ENCODE measurements at regions not wholly inside any gene's neighbourhood (a gene's known extent, or its start where the extent isn't known, plus 50 kb on each side); places are given as distances from the start of the nearest gene placed in this dataset.

GRCh38 chr16:35440875-35441274, 1981.5 kb downstream of the TP53TG3F start:
- no peak overlapping the region for H3K9ac ChIP-seq
- H4K20me1 ChIP-seq (ENCODE audit: insufficient read depth), result no peaks in the 10 kb centered on the region
- H2AFZ ChIP-seq (ENCODE audit: low read depth), result no peak overlapping the region
- no peak for TF ChIP-seq CTCF (conservative IDR thresholded peaks at IDR 0.05; ENCODE audit: low read depth, low read length)
- H3K79me2 ChIP-seq (ENCODE audit: insufficient read depth, low read depth), result no peaks in the 10 kb centered on the region
- no peaks in the 10 kb centered on the region for H3K27me3 ChIP-seq (ENCODE audit: insufficient read depth, low read depth)
- H3K36me3 ChIP-seq (ENCODE audit: insufficient read depth), result no peaks in the 10 kb centered on the region
- H3K4me1 ChIP-seq (ENCODE audit: low read depth, poor library complexity, severe bottlenecking), result no peaks in the 10 kb centered on the region
- no peak overlapping the region for H3K27ac ChIP-seq
- H3K4me3 ChIP-seq (IDR thresholded peaks at IDR 0.05; ENCODE audit: insufficient read depth, low read depth, low read length), result no peak overlapping the region
- H3K4me2 ChIP-seq, result no peak overlapping the region

GRCh38 chr16:35447010-35447558, 1987.7 kb downstream of the TP53TG3F start:
- no peak overlapping the region for H3K4me2 ChIP-seq
- H3K9ac ChIP-seq, result no peak overlapping the region
- no peak overlapping the region for H2AFZ ChIP-seq (ENCODE audit: low read depth)
- no peaks in the 10 kb centered on the region for H3K79me2 ChIP-seq (ENCODE audit: insufficient read depth, low read depth)
- H4K20me1 ChIP-seq (ENCODE audit: insufficient read depth), result no peaks in the 10 kb centered on the region
- H3K4me1 ChIP-seq (ENCODE audit: low read depth, poor library complexity, severe bottlenecking), result no peaks in the 10 kb centered on the region
- no peaks in the 10 kb centered on the region for H3K36me3 ChIP-seq (ENCODE audit: insufficient read depth)
- no peak overlapping the region for H3K27ac ChIP-seq
- no peaks in the 10 kb centered on the region for H3K27me3 ChIP-seq (ENCODE audit: insufficient read depth, low read depth)
- no peak for TF ChIP-seq CTCF (conservative IDR thresholded peaks at IDR 0.05; ENCODE audit: low read depth, low read length)
- H3K4me3 ChIP-seq (IDR thresholded peaks at IDR 0.05; ENCODE audit: insufficient read depth, low read depth, low read length), result no peak overlapping the region

GRCh38 chr16:35449663-35450062, 1990.3 kb downstream of the TP53TG3F start:
- TF ChIP-seq CTCF (conservative IDR thresholded peaks at IDR 0.05; ENCODE audit: low read depth, low read length), result no peak
- no peak overlapping the region for H3K27ac ChIP-seq
- no peaks in the 10 kb centered on the region for H3K36me3 ChIP-seq (ENCODE audit: insufficient read depth)

GRCh38 chr16:35450648-35451047, 1991.2 kb downstream of the TP53TG3F start:
- TF ChIP-seq CTCF (conservative IDR thresholded peaks at IDR 0.05; ENCODE audit: low read depth, low read length), result no peak
- H2AFZ ChIP-seq (ENCODE audit: low read depth), result no peak overlapping the region
- no peak overlapping the region for H3K4me2 ChIP-seq
- no peaks in the 10 kb centered on the region for H3K36me3 ChIP-seq (ENCODE audit: insufficient read depth)
- no peaks in the 10 kb centered on the region for H3K4me1 ChIP-seq (ENCODE audit: low read depth, poor library complexity, severe bottlenecking)
- no peaks in the 10 kb centered on the region for H4K20me1 ChIP-seq (ENCODE audit: insufficient read depth)
- no peaks in the 10 kb centered on the region for H3K79me2 ChIP-seq (ENCODE audit: insufficient read depth, low read depth)
- H3K4me3 ChIP-seq (IDR thresholded peaks at IDR 0.05; ENCODE audit: insufficient read depth, low read depth, low read length), result no peak overlapping the region
- H3K27ac ChIP-seq, result no peak overlapping the region
- H3K27me3 ChIP-seq (ENCODE audit: insufficient read depth, low read depth), result no peaks in the 10 kb centered on the region
- no peak overlapping the region for H3K9ac ChIP-seq

More at GRCh38 chr16:35449663-35450062, 1990.3 kb downstream of the TP53TG3F start:
- Histone ChIP-seq H4K20me1 (ENCODE audit: insufficient read depth) (no peaks in the 10 kb centered on the region), H3K9ac (no peak overlapping the region), H3K4me2 (no peak overlapping the region), H2AFZ (ENCODE audit: low read depth) (no peak overlapping the region), H3K79me2 (ENCODE audit: insufficient read depth, low read depth) (no peaks in the 10 kb centered on the region), H3K4me1 (ENCODE audit: low read depth, poor library complexity, severe bottlenecking) (no peaks in the 10 kb centered on the region), H3K4me3 (IDR thresholded peaks at IDR 0.05; ENCODE audit: insufficient read depth, low read depth, low read length) (no peak overlapping the region), H3K27me3 (ENCODE audit: insufficient read depth, low read depth) (no peaks in the 10 kb centered on the region)

All from KMS-11 (cell line).